HepG2 (cell line): ENCODE measurements at regions not wholly inside any gene's neighbourhood (a gene's known extent, or its start where the extent isn't known, plus 50 kb on each side); places are given as distances from the start of the nearest gene placed in this dataset.

Source experiments
- CHD2 ChIP-seq: IDR thresholded peaks from 2 replicates; pipeline ENCODE4 v1.6.1; 2011; ENCODE audit warnings: low read depth, low read length, improper control_type of control experiment
- FOXA3 ChIP-seq: IDR thresholded peaks from 2 replicates; pipeline ENCODE4 v1.6.1; 2016; ENCODE audit warnings: missing genetic modification reagents, missing compliant biosample characterization
- FOXM1 ChIP-seq: sonication (generic); formaldehyde crosslinking; IDR thresholded peaks from 2 replicates; pipeline ENCODE4 v1.5.0; 2020; ENCODE audit warnings: missing genetic modification reagents
- GZF1 ChIP-seq: sonication (generic); formaldehyde crosslinking; IDR thresholded peaks from 2 replicates; pipeline ENCODE4 v1.5.1; 2020; ENCODE audit warnings: mild to moderate bottlenecking, missing genetic modification reagents
- HIC2 ChIP-seq: sonication (generic); formaldehyde crosslinking; IDR thresholded peaks from 2 replicates; pipeline ENCODE4 v1.9.0; 2022; ENCODE audit warnings: low read depth, missing genetic modification reagents
- IRF2 ChIP-seq: IDR thresholded peaks from 2 replicates; pipeline ENCODE4 v1.6.1; 2018; ENCODE audit warnings: missing genetic modification reagents, missing compliant biosample characterization
- MED1 ChIP-seq: sonication (generic); formaldehyde crosslinking; IDR thresholded peaks from 2 replicates; pipeline ENCODE4 v1.4.0; 2020; ENCODE audit warnings: missing genetic modification reagents
- NFYC ChIP-seq: IDR thresholded peaks from 2 replicates; pipeline ENCODE4 v1.6.1; 2016; ENCODE audit warnings: missing genetic modification reagents, missing compliant biosample characterization
- RAD21 ChIP-seq: fragments of 450-650 bp; formaldehyde crosslinking; IDR thresholded peaks from 2 replicates; pipeline ENCODE4 v1.5.0; 2020; ENCODE audit warnings: mild to moderate bottlenecking
- SP2 ChIP-seq: sonication (generic); formaldehyde crosslinking; IDR thresholded peaks from 2 replicates; pipeline ENCODE4 v1.5.1; 2020; ENCODE audit warnings: mild to moderate bottlenecking, missing genetic modification reagents
- USF2 ChIP-seq, 2 experiments: sonication (generic) in 1 of 2; formaldehyde crosslinking in 1 of 2; IDR thresholded peaks; 2 replicates each; pipeline versions ENCODE4 v1.5.1 to v1.6.1; 2011 to 2020; ENCODE audit warnings: borderline replicate concordance in 1 of 2, low read depth in 1 of 2, low read length in 1 of 2, mild to moderate bottlenecking in 1 of 2, missing genetic modification reagents in 1 of 2, moderate library complexity in 1 of 2
- ZBTB10 ChIP-seq: sonication (generic); formaldehyde crosslinking; IDR thresholded peaks from 2 replicates; pipeline ENCODE4 v1.4.0; 2020; ENCODE audit warnings: missing genetic modification reagents, borderline replicate concordance
- ZBTB25 ChIP-seq: IDR thresholded peaks from 2 replicates; pipeline ENCODE4 v1.6.1; 2018; ENCODE audit warnings: missing genetic modification reagents
- ZFYVE20 ChIP-seq: sonication (generic); formaldehyde crosslinking; IDR thresholded peaks from 2 replicates; pipeline ENCODE4 v1.8.0; 2023; ENCODE audit warnings: low read depth, mild to moderate bottlenecking, moderate library complexity, missing genetic modification reagents, borderline replicate concordance
- ZNF430 ChIP-seq: sonication (generic); formaldehyde crosslinking; IDR thresholded peaks from 2 replicates; pipeline ENCODE4 v1.9.0; 2021; ENCODE audit warnings: mild to moderate bottlenecking, missing genetic modification reagents
- ZNF556 ChIP-seq: sonication (generic); formaldehyde crosslinking; IDR thresholded peaks from 2 replicates; pipeline ENCODE4 v1.4.0; 2020; ENCODE audit warnings: mild to moderate bottlenecking, missing genetic modification reagents, borderline replicate concordance
- ZNF598 ChIP-seq: sonication (generic); formaldehyde crosslinking; IDR thresholded peaks from 2 replicates; pipeline ENCODE4 v1.5.1; 2020; ENCODE audit warnings: mild to moderate bottlenecking, missing genetic modification reagents, borderline replicate concordance
- ZNF782 ChIP-seq: sonication (generic); formaldehyde crosslinking; IDR thresholded peaks from 2 replicates; pipeline ENCODE4 v1.4.0; 2020; ENCODE audit warnings: missing genetic modification reagents, mild to moderate bottlenecking, borderline replicate concordance
- ZUFSP ChIP-seq: sonication (generic); formaldehyde crosslinking; IDR thresholded peaks from 2 replicates; pipeline ENCODE4 v1.9.0; 2021; ENCODE audit warnings: missing genetic modification reagents, mild to moderate bottlenecking, borderline replicate concordance
- ZZZ3 ChIP-seq: sonication (generic); formaldehyde crosslinking; IDR thresholded peaks from 2 replicates; pipeline ENCODE4 v1.4.0; 2020; ENCODE audit warnings: missing genetic modification reagents, mild to moderate bottlenecking, borderline replicate concordance

- TF ChIP-seq FOXM1 (CRISPR knock-in tag) (no peak), NFYC (CRISPR knock-in tag) (no peak), HIC2 (CRISPR knock-in tag) (no peak), ZBTB10 (no peak), FOXA3 (CRISPR knock-in tag) (no peak; the same call in 1 of the 2 replicates), ZNF556 (no peak; the same call in 1 of the 2 replicates), CHD2 (no peak), ZBTB25 (CRISPR knock-in tag) (no peak), IRF2 (no peak), MED1 (CRISPR knock-in tag) (peak; percentile 86), ZFYVE20 (CRISPR knock-in tag) (no peak), USF2 (IDR thresholded peaks at IDR 0.05; ENCODE audit: low read depth, low read length) (no peak), USF2 (CRISPR knock-in tag; IDR thresholded peaks at IDR 0.05; ENCODE audit: borderline replicate concordance) (no peak), GZF1 (CRISPR knock-in tag) (no peak), ZUFSP (CRISPR knock-in tag) (no peak), RAD21 (CRISPR knock-in tag) (no peak), ZNF598 (no peak), ZNF782 (no peak), ZZZ3 (CRISPR knock-in tag) (no peak), SP2 (CRISPR knock-in tag) (no peak), ZNF430 (CRISPR knock-in tag) (0 out of 2 replicates have a peak, but pooled peaks have one; percentile 36)
These were observed 360.0 kb upstream of the PROK2 start (continued) for GRCh38 chr3:72144773-72145505.
